Smooth muscle cell (in vitro differentiated cells): ENCODE measurements at regions not wholly inside any gene's neighbourhood (a gene's known extent, or its start where the extent isn't known, plus 50 kb on each side); places are given as distances from the start of the nearest gene placed in this dataset.
A peak's percentile ranks its signal among the peaks of the same experiment; 100 is the strongest.

ENCODE experiments used
- DNase-seq: peaks from one replicate; lab custom pipeline; 2025; ENCODE audit not compliant: unreplicated experiment; lab: John Stamatoyannopoulos, UW
- H2AFZ ChIP-seq: fragments of 200-600 bp; sonication (generic); 2 replicates; pipeline ENCODE4 v1.6.0; 2016; ENCODE audit warnings: antibody characterized with exemption, low read depth, mild to moderate bottlenecking
- H3F3A ChIP-seq: fragments of 200-600 bp; sonication (generic); 2 replicates; pipeline ENCODE4 v1.6.0; 2017; ENCODE audit warnings: antibody characterized with exemption, low read depth
- H3K27ac ChIP-seq: fragments of 200-600 bp; sonication (generic); 2 replicates; pipeline ENCODE4 v1.5.1; 2016; ENCODE audit warnings: low read depth, mild to moderate bottlenecking
- H3K27me3 ChIP-seq: fragments of 200-600 bp; sonication (generic); 2 replicates; pipeline ENCODE4 v1.6.1; 2016; ENCODE audit warnings: low read depth, mild to moderate bottlenecking
- H3K36me3 ChIP-seq: fragments of 200-600 bp; sonication (generic); 2 replicates; pipeline ENCODE4 v1.5.1; 2016; ENCODE audit warnings: low read depth
- H3K4me1 ChIP-seq: fragments of 200-600 bp; sonication (generic); 2 replicates; pipeline ENCODE4 v1.5.1; 2016; ENCODE audit warnings: low read depth
- H3K4me2 ChIP-seq: fragments of 200-600 bp; sonication (generic); 2 replicates; pipeline ENCODE4 v1.6.0; 2016; ENCODE audit warnings: mild to moderate bottlenecking
- H3K4me3 ChIP-seq: fragments of 200-600 bp; sonication (generic); 2 replicates; pipeline ENCODE4 v1.5.1; 2016; ENCODE audit warnings: mild to moderate bottlenecking
- H3K79me2 ChIP-seq: fragments of 200-600 bp; sonication (generic); 2 replicates; pipeline ENCODE4 v1.6.0; 2016; ENCODE audit warnings: low read depth, mild to moderate bottlenecking
- H3K9ac ChIP-seq: fragments of 200-600 bp; sonication (generic); 2 replicates; pipeline ENCODE4 v1.6.0; 2016; ENCODE audit warnings: low read depth
- H3K9me3 ChIP-seq: fragments of 200-600 bp; sonication (generic); replicated peaks from 2 replicates; pipeline ENCODE4 v1.5.1; 2016; ENCODE audit warnings: low read depth
- H4K20me1 ChIP-seq: fragments of 200-600 bp; sonication (generic); 2 replicates; pipeline ENCODE4 v1.6.0; 2016; ENCODE audit warnings: low read depth
- CTCF ChIP-seq: fragments of 200-600 bp; sonication (generic); IDR thresholded peaks from 2 replicates; pipeline ENCODE4 v1.5.1; 2017; ENCODE audit warnings: borderline replicate concordance, mild to moderate bottlenecking, antibody characterized with exemption; ENCODE audit not compliant: insufficient read depth, poor library complexity, severe bottlenecking
- WGBS: methylation state at CpG from one replicate; pipeline ENCODE4 v1.1.7; 2016; ENCODE audit warnings: low lambda C conversion rate; 5-methylcytosine and 5-hydroxymethylcytosine counted together

GRCh38 chr11:119828006-119828405, 99.0 kb upstream of the NECTIN1 start:
- no peaks in the 10 kb centered on the region for H3K36me3 ChIP-seq
- no peaks in the 10 kb centered on the region for H3F3A ChIP-seq
- no peaks in the 10 kb centered on the region for H3K79me2 ChIP-seq
- H3K27me3 ChIP-seq, result no peaks in the 10 kb centered on the region
- peaks cover 15% of the 10 kb centered on the region for H3K4me1 ChIP-seq
- TF ChIP-seq CTCF, result no peak
- H2AFZ ChIP-seq, result no peak overlapping the region
- H3K9ac ChIP-seq, result no peak overlapping the region
- no peak overlapping the region for H3K27ac ChIP-seq
- H3K4me3 ChIP-seq, result no peak overlapping the region
- no peaks in the 10 kb centered on the region for H3K9me3 ChIP-seq
- no peaks in the 10 kb centered on the region for H4K20me1 ChIP-seq
- no peak for DNase-seq
- WGBS, result 92% methylated on average over 9 of the region's 9 CpGs
- H3K4me2 ChIP-seq, result no peak overlapping the region

GRCh38 chr11:119827113-119827512, 98.1 kb upstream of the NECTIN1 start:
- H3F3A ChIP-seq, result no peaks in the 10 kb centered on the region
- H3K4me3 ChIP-seq, result no peak overlapping the region
- H3K4me1 ChIP-seq, result peaks cover 7% of the 10 kb centered on the region
- H2AFZ ChIP-seq, result no peak overlapping the region
- H3K27me3 ChIP-seq, result no peaks in the 10 kb centered on the region
- H3K79me2 ChIP-seq, result no peaks in the 10 kb centered on the region
- H3K4me2 ChIP-seq, result no peak overlapping the region
- H4K20me1 ChIP-seq, result no peaks in the 10 kb centered on the region
- H3K36me3 ChIP-seq, result no peaks in the 10 kb centered on the region
- no peaks in the 10 kb centered on the region for H3K9me3 ChIP-seq
- no peak overlapping the region for H3K9ac ChIP-seq
- DNase-seq, result no peak
- no peak overlapping the region for H3K27ac ChIP-seq
- no peak for TF ChIP-seq CTCF
- WGBS, result 49% methylated on average over 2 of the region's 2 CpGs

- H3K9me3 ChIP-seq, result no peaks in the 10 kb centered on the region
- H3K79me2 ChIP-seq, result no peaks in the 10 kb centered on the region
- H3K4me3 ChIP-seq, result no peak overlapping the region
- 78% methylated on average over 15 of the region's 15 CpGs for WGBS
- H3K36me3 ChIP-seq, result no peaks in the 10 kb centered on the region
- no peak overlapping the region for H3K9ac ChIP-seq
- no peaks in the 10 kb centered on the region for H4K20me1 ChIP-seq
- H3K4me1 ChIP-seq, result no peaks in the 10 kb centered on the region
- H3F3A ChIP-seq, result no peaks in the 10 kb centered on the region
- no peak overlapping the region for H3K4me2 ChIP-seq
- H2AFZ ChIP-seq, result no peak overlapping the region
- no peak for TF ChIP-seq CTCF
- DNase-seq, result no peak
- H3K27ac ChIP-seq, result no peak overlapping the region
- no peaks in the 10 kb centered on the region for H3K27me3 ChIP-seq
These were observed 94.1 kb upstream of the NECTIN1 start for GRCh38 chr11:119823077-119823476.

- H3K79me2 ChIP-seq, result no peaks in the 10 kb centered on the region
- no peak for TF ChIP-seq CTCF
- no peaks in the 10 kb centered on the region for H3K36me3 ChIP-seq
- WGBS, result 3% methylated on average over 2 of the region's 2 CpGs
- H3K4me1 ChIP-seq, result peaks cover 6% of the 10 kb centered on the region
- no peaks in the 10 kb centered on the region for H3F3A ChIP-seq
- H2AFZ ChIP-seq, result no peak overlapping the region
- no peak for DNase-seq
- no peak overlapping the region for H3K27ac ChIP-seq
- H3K9me3 ChIP-seq, result no peaks in the 10 kb centered on the region
- no peak overlapping the region for H3K4me3 ChIP-seq
- peak overlapping the region; percentile 18 for H3K4me2 ChIP-seq
- H4K20me1 ChIP-seq, result no peaks in the 10 kb centered on the region
- no peaks in the 10 kb centered on the region for H3K27me3 ChIP-seq
- H3K9ac ChIP-seq, result no peak overlapping the region
These were observed 87.7 kb upstream of the NECTIN1 start for GRCh38 chr11:119816660-119817059.
